OCI-LY1 (cell line): ENCODE measurements at regions not wholly inside any gene's neighbourhood (a gene's known extent, or its start where the extent isn't known, plus 50 kb on each side); places are given as distances from the start of the nearest gene placed in this dataset.

Experiments
- CTCF ChIP-seq: fragments of 200-600 bp; sonication (generic), shearing (Covaris generic); IDR thresholded peaks from 2 replicates; pipeline ENCODE4 v1.5.1; 2017; ENCODE audit warnings: mild to moderate bottlenecking, antibody characterized with exemption, low read length, moderate library complexity, mixed read lengths
- EZH2 ChIP-seq: fragments of 200-600 bp; sonication (generic), shearing (Covaris generic); IDR thresholded peaks from 2 replicates; pipeline ENCODE4 v1.8.0; 2017; ENCODE audit warnings: borderline replicate concordance, mixed run types, mild to moderate bottlenecking, antibody characterized with exemption, low read length, moderate library complexity, mixed read lengths

- TF ChIP-seq CTCF (no peak), EZH2 (no peak)
Measured at GRCh38 chr13:71306821-71307220, 560.2 kb downstream of the DACH1 start.
